Lung (tissue), 11 donors: ENCODE measurements at regions not wholly inside any gene's neighbourhood (a gene's known extent, or its start where the extent isn't known, plus 50 kb on each side); places are given as distances from the start of the nearest gene placed in this dataset.
A peak's percentile ranks its signal among the peaks of the same experiment; 100 is the strongest.

Source experiments
- ATAC-seq: fragments of 200-7000 bp; cut with Tn5 transposase; one replicate; pipeline ENCODE4 v1.9.1; 2020; ENCODE audit warnings: moderate number of reproducible peaks; ENCODE audit not compliant: insufficient read depth, low FRiP score
- DNase-seq, 3 donors: peaks; one replicate each; pipeline ENCODE4 v3.0.0-alpha.2; 2013 to 2017
- H3K27ac ChIP-seq, 2 donors: one replicate each; pipeline ENCODE4 v1.5.1; 2013; ENCODE audit warnings: mild to moderate bottlenecking in 2 of 2, moderate library complexity in 2 of 2, control low read depth in 1 of 2, inconsistent platforms in 1 of 2, low read depth in 1 of 2, low read length in 1 of 2
- H3K27me3 ChIP-seq, 3 donors: one replicate each; pipeline ENCODE4 v1.5.1; 2013; ENCODE audit warnings: low read length in 2 of 3; ENCODE audit not compliant: control insufficient read depth in 3 of 3, insufficient read depth in 3 of 3
- H3K36me3 ChIP-seq, 4 donors: one replicate each; pipeline ENCODE4 v1.5.1; 2013; ENCODE audit warnings: low read length in 4 of 4, mild to moderate bottlenecking in 1 of 4, moderate library complexity in 1 of 4; ENCODE audit not compliant: control insufficient read depth in 4 of 4, insufficient read depth in 4 of 4
- H3K4me1 ChIP-seq, 5 donors: one replicate each; pipeline ENCODE4 v1.5.1; 2013; ENCODE audit warnings: low read length in 5 of 5, mild to moderate bottlenecking in 2 of 5, moderate library complexity in 1 of 5; ENCODE audit not compliant: control insufficient read depth in 5 of 5, insufficient read depth in 5 of 5
- H3K4me3 ChIP-seq: one replicate; pipeline ENCODE4 v1.5.1; 2013; ENCODE audit warnings: mild to moderate bottlenecking, control low read depth, moderate library complexity
- H3K9ac ChIP-seq, 2 donors: one replicate each; pipeline ENCODE4 v1.5.1; 2013; ENCODE audit warnings: low read length in 2 of 2, control low read depth in 1 of 2; ENCODE audit not compliant: insufficient read depth in 1 of 2
- H3K9me3 ChIP-seq, 4 donors: one replicate each; pipeline ENCODE4 v1.5.1; 2013; ENCODE audit warnings: low read length in 3 of 4, mild to moderate bottlenecking in 1 of 4, moderate library complexity in 1 of 4; ENCODE audit not compliant: control insufficient read depth in 4 of 4, insufficient read depth in 3 of 4
- CTCF ChIP-seq: IDR thresholded peaks from 2 replicates; pipeline ENCODE4 v1.5.1; 2012; ENCODE audit warnings: mild to moderate bottlenecking; ENCODE audit errors: control extremely low read depth, extremely low read depth
- WGBS, 2 donors: extraction: QIAGEN DNeasy Blood & Tissue Kit; methylation state at CpG; one replicate each; pipeline ENCODE4 v1.1.7; 2013; 5-methylcytosine and 5-hydroxymethylcytosine counted together
- donor health status: control.
- donor health status: control.
- donor health status: Bipolar disorder and iron deficiency.
- donor health status: healthy.
- donor health status: DM: yes; HTN: yes; CAD: no.

GRCh38 chr10:111298031-111298430 is 221.2 kb downstream of the ADRA2A start:
- H3K27me3 ChIP-seq: no peaks in the 10 kb centered on the region
- no peak overlapping the region for H3K9ac ChIP-seq
- WGBS, 2 donors: 23 to 41% methylated on average over 4 of the region's 4 CpGs
- no peaks in the 10 kb centered on the region for H3K36me3 ChIP-seq
- no peaks in the 10 kb centered on the region for H3K4me1 ChIP-seq
- DNase-seq (no peak), ATAC-seq (no peak)
- no peak overlapping the region for H3K4me3 ChIP-seq
- H3K27ac ChIP-seq: no peak overlapping the region
- TF ChIP-seq CTCF: no peak
- no peaks in the 10 kb centered on the region for H3K9me3 ChIP-seq

GRCh38 chr10:111299037-111299436 is 222.2 kb downstream of the ADRA2A start:
- DNase-seq: no peak
- ATAC-seq: no peak
- Histone ChIP-seq H3K4me1 (no peaks in the 10 kb centered on the region), H3K9ac (no peak overlapping the region), H3K27me3 (no peaks in the 10 kb centered on the region), H3K9me3 (no peaks in the 10 kb centered on the region), H3K36me3 (no peaks in the 10 kb centered on the region), H3K27ac (no peak overlapping the region), H3K4me3 (no peak overlapping the region)
- no peak for TF ChIP-seq CTCF
- WGBS, 2 donors: 70 to 91% methylated on average over 2 of the region's 2 CpGs

GRCh38 chr10:111303887-111304286 is 227.1 kb downstream of the ADRA2A start:
- H3K4me3 ChIP-seq: no peak overlapping the region
- no peaks in the 10 kb centered on the region for H3K9me3 ChIP-seq
- no peak overlapping the region for H3K9ac ChIP-seq
- no peaks in the 10 kb centered on the region for H3K4me1 ChIP-seq
- 52 to 62% methylated on average over 4 of the region's 4 CpGs for whole genome bisulfite sequencing, 2 donors
- H3K27me3 ChIP-seq: no peaks in the 10 kb centered on the region
- DNase-seq (no peak), ATAC-seq (peak; percentile 51)
- no peak overlapping the region for H3K27ac ChIP-seq
- TF ChIP-seq CTCF: no peak
- H3K36me3 ChIP-seq: no peaks in the 10 kb centered on the region

- no peaks in the 10 kb centered on the region for H3K27me3 ChIP-seq
- no peaks in the 10 kb centered on the region for H3K9me3 ChIP-seq
- no peak overlapping the region for H3K9ac ChIP-seq
- H3K36me3 ChIP-seq: no peaks in the 10 kb centered on the region
- no peak for ATAC-seq
- no peak for TF ChIP-seq CTCF
- H3K4me3 ChIP-seq: no peak overlapping the region
- DNase-seq: no peak
- WGBS, 2 donors: 65 to 78% methylated on average over 4 of the region's 4 CpGs
- no peaks in the 10 kb centered on the region for H3K4me1 ChIP-seq
- H3K27ac ChIP-seq: no peak overlapping the region
Measured at GRCh38 chr10:111316722-111317212, 239.9 kb downstream of the ADRA2A start.
